Hepatocyte (in vitro differentiated cells): ENCODE measurements at regions not wholly inside any gene's neighbourhood (a gene's known extent, or its start where the extent isn't known, plus 50 kb on each side); places are given as distances from the start of the nearest gene placed in this dataset.
A peak's percentile ranks its signal among the peaks of the same experiment; 100 is the strongest.

ENCODE experiments used
- DNase-seq: peaks from one replicate; pipeline ENCODE4 v3.0.0-alpha.2; 2016; ENCODE audit warnings: low spot score
- H2AFZ ChIP-seq: fragments of 200-600 bp; sonication (generic); 2 replicates; pipeline ENCODE4 v1.6.0; 2016; ENCODE audit warnings: antibody characterized with exemption, mild to moderate bottlenecking
- H3K27ac ChIP-seq: fragments of 200-600 bp; sonication (generic); 2 replicates; pipeline ENCODE4 v1.5.1; 2016; ENCODE audit warnings: mild to moderate bottlenecking
- H3K27me3 ChIP-seq: fragments of 200-600 bp; sonication (generic); 2 replicates; pipeline ENCODE4 v1.6.1; 2016
- H3K36me3 ChIP-seq: fragments of 200-600 bp; sonication (generic); replicated peaks from 2 replicates; pipeline ENCODE4 v1.5.1; 2016; ENCODE audit warnings: low read depth; ENCODE audit not compliant: insufficient read depth
- H3K4me1 ChIP-seq: fragments of 200-600 bp; sonication (generic); 2 replicates; pipeline ENCODE4 v1.5.1; 2016; ENCODE audit warnings: mild to moderate bottlenecking, moderate library complexity; ENCODE audit not compliant: insufficient read depth
- H3K4me2 ChIP-seq: fragments of 200-600 bp; sonication (generic); 2 replicates; pipeline ENCODE4 v1.6.0; 2016
- H3K4me3 ChIP-seq: fragments of 200-600 bp; sonication (generic); 2 replicates; pipeline ENCODE4 v1.5.1; 2016; ENCODE audit warnings: mild to moderate bottlenecking
- H3K79me2 ChIP-seq: fragments of 200-600 bp; sonication (generic); 2 replicates; pipeline ENCODE4 v1.6.0; 2017; ENCODE audit warnings: mild to moderate bottlenecking
- H3K9me2 ChIP-seq: fragments of 200-600 bp; sonication (generic); replicated peaks from 2 replicates; pipeline ENCODE4 v1.6.0; 2017; ENCODE audit warnings: mild to moderate bottlenecking; ENCODE audit not compliant: insufficient read depth
- H3K9me3 ChIP-seq: fragments of 200-600 bp; sonication (generic); 2 replicates; pipeline ENCODE4 v1.5.1; 2016; ENCODE audit warnings: low read depth, mild to moderate bottlenecking
- H4K20me1 ChIP-seq: fragments of 200-600 bp; sonication (generic); 2 replicates; pipeline ENCODE4 v1.6.0; 2016; ENCODE audit warnings: mild to moderate bottlenecking; ENCODE audit not compliant: insufficient read depth, poor library complexity, severe bottlenecking
- CTCF ChIP-seq: fragments of 200-600 bp; sonication (generic); IDR thresholded peaks from 2 replicates; pipeline ENCODE4 v1.5.1; 2016; ENCODE audit warnings: antibody characterized with exemption, mild to moderate bottlenecking; ENCODE audit not compliant: poor library complexity
- EZH2 ChIP-seq: fragments of 200-600 bp; sonication (generic); IDR thresholded peaks from 2 replicates; pipeline ENCODE4 v1.6.1; 2016; ENCODE audit warnings: antibody characterized with exemption, mild to moderate bottlenecking, borderline replicate concordance
- EZH2phosphoT487 ChIP-seq: fragments of 200-600 bp; sonication (generic); IDR thresholded peaks from one replicate; pipeline ENCODE4 v1.6.1; 2018; ENCODE audit warnings: antibody characterized with exemption, mild to moderate bottlenecking, low read depth, moderate library complexity; ENCODE audit not compliant: unreplicated experiment, severe bottlenecking
- WGBS: methylation state at CpG from one replicate; pipeline ENCODE4 v1.1.6; 2016; ENCODE audit warnings: low lambda C conversion rate; ENCODE audit errors: missing lambda C conversion rate; 5-methylcytosine and 5-hydroxymethylcytosine counted together

- Histone ChIP-seq H3K4me1 (no peaks in the 10 kb centered on the region), H2AFZ (no peak overlapping the region), H3K9me2 (no peaks in the 10 kb centered on the region), H3K9me3 (no peaks in the 10 kb centered on the region), H3K27ac (no peak overlapping the region), H4K20me1 (no peaks in the 10 kb centered on the region), H3K4me2 (no peak overlapping the region), H3K27me3 (no peaks in the 10 kb centered on the region), H3K36me3 (no peaks in the 10 kb centered on the region), H3K79me2 (no peaks in the 10 kb centered on the region), H3K4me3 (no peak overlapping the region)
- 74% methylated on average over 2 of the region's 2 CpGs for WGBS
- no peak for DNase-seq
- TF ChIP-seq EZH2 (no peak), CTCF (no peak), EZH2phosphoT487 (no peak)
Observed at GRCh38 chr10:78310481-78311080, 276.9 kb downstream of the RPS24 start.

- Histone ChIP-seq H3K9me3 (no peaks in the 10 kb centered on the region), H3K4me1 (peaks cover 11% of the 10 kb centered on the region), H3K79me2 (no peaks in the 10 kb centered on the region), H3K36me3 (no peaks in the 10 kb centered on the region), H3K27ac (peak overlapping the region; percentile 66), H3K9me2 (no peaks in the 10 kb centered on the region), H3K4me2 (no peak overlapping the region), H2AFZ (no peak overlapping the region), H3K4me3 (no peak overlapping the region), H3K27me3 (no peaks in the 10 kb centered on the region), H4K20me1 (no peaks in the 10 kb centered on the region)
- TF ChIP-seq CTCF (no peak), EZH2phosphoT487 (no peak), EZH2 (no peak)
- WGBS, result 84% methylated on average over 9 of the region's 9 CpGs
- DNase-seq, result peak; percentile 57
Observed at GRCh38 chr10:78312197-78313047, 278.8 kb downstream of the RPS24 start.

- Histone ChIP-seq H3K36me3 (no peaks in the 10 kb centered on the region), H3K27me3 (no peaks in the 10 kb centered on the region), H3K27ac (no peak overlapping the region), H3K4me3 (no peak overlapping the region), H3K79me2 (no peaks in the 10 kb centered on the region), H3K9me2 (no peaks in the 10 kb centered on the region), H4K20me1 (no peaks in the 10 kb centered on the region), H3K4me1 (peaks cover 11% of the 10 kb centered on the region), H2AFZ (no peak overlapping the region), H3K4me2 (no peak overlapping the region), H3K9me3 (no peaks in the 10 kb centered on the region)
- TF ChIP-seq CTCF (no peak), EZH2phosphoT487 (no peak), EZH2 (no peak)
- WGBS, result 63% methylated on average over 3 of the region's 3 CpGs
- DNase-seq, result no peak
Observed at GRCh38 chr10:78313048-78313381, 279.4 kb downstream of the RPS24 start.
